H1 (cell line): ENCODE measurements at regions not wholly inside any gene's neighbourhood (a gene's known extent, or its start where the extent isn't known, plus 50 kb on each side); places are given as distances from the start of the nearest gene placed in this dataset.

Experiments
- CTCF ChIA-PET: fragments of 300-600 bp; sonication (Branson Sonifier 250); formaldehyde crosslinking; loops from one replicate; lab custom pipeline; 2021; ENCODE audit not compliant: partially characterized antibody; lab: Charles Lee
- POLR2A ChIA-PET: fragments of 300-600 bp; sonication (Branson Sonifier 250); formaldehyde crosslinking; loops from one replicate; lab custom pipeline; 2021; ENCODE audit warnings: inconsistent platforms; ENCODE audit not compliant: partially characterized antibody; lab: Charles Lee
- DNase-seq, 2 experiments: peaks; one replicate each; pipeline versions ENCODE4 v3.0.0 to v3.0.0-alpha.2; 2010 to 2022; ENCODE audit warnings: low spot score in 2 of 2, low read depth in 1 of 2, mixed read lengths in 1 of 2
- FAIRE-seq: peaks from 2 replicates; lab custom pipeline; 2011; peaks lifted over from hg19 to GRCh38; lab: Jason Lieb, UNC
- H2AFZ ChIP-seq: 2 replicates; pipeline ENCODE4 v1.8.1; 2012; ENCODE audit warnings: low read length, inconsistent platforms
- H2AK5ac ChIP-seq: 2 replicates; pipeline ENCODE4 v1.6.1; 2013; ENCODE audit warnings: low read depth, low read length
- H2BK120ac ChIP-seq: replicated peaks from 2 replicates; pipeline ENCODE3; 2013; ENCODE audit warnings: low read depth, low read length, inconsistent platforms
- H2BK12ac ChIP-seq: 2 replicates; pipeline ENCODE4 v1.6.1; 2013; ENCODE audit warnings: low read depth, low read length
- H2BK15ac ChIP-seq: 2 replicates; pipeline ENCODE4 v1.6.1; 2013; ENCODE audit warnings: low read length
- H2BK20ac ChIP-seq: 2 replicates; pipeline ENCODE4 v1.6.1; 2013; ENCODE audit warnings: low read length
- H2BK5ac ChIP-seq: 2 replicates; pipeline ENCODE4 v1.6.1; 2013; ENCODE audit warnings: low read depth, low read length
- H3K14ac ChIP-seq: 2 replicates; pipeline ENCODE4 v1.6.1; 2013; ENCODE audit warnings: inconsistent platforms; ENCODE audit not compliant: insufficient read length
- H3K18ac ChIP-seq: 2 replicates; pipeline ENCODE4 v1.6.1; 2013; ENCODE audit warnings: low read length; ENCODE audit errors: extremely low read depth
- H3K23ac ChIP-seq: 2 replicates; pipeline ENCODE4 v1.6.1; 2013; ENCODE audit warnings: inconsistent platforms; ENCODE audit not compliant: insufficient read length
- H3K23me2 ChIP-seq: 2 replicates; pipeline ENCODE4 v1.6.1; 2013; ENCODE audit warnings: low read depth, low read length
- H3K27ac ChIP-seq: 2 replicates; pipeline ENCODE4 v1.6.1; 2011; ENCODE audit warnings: low read depth, low read length, inconsistent platforms
- H3K27me3 ChIP-seq, 4 experiments: replicated peaks in 1 of 4; 1 replicate in 1 of 4; 2 replicates in 3 of 4; pipeline versions ENCODE4 v1.6.1 to v1.8.1; 2011 to 2013; ENCODE audit warnings: low read length in 3 of 4, mild to moderate bottlenecking in 3 of 4, inconsistent platforms in 2 of 4, mixed read lengths in 2 of 4, moderate library complexity in 1 of 4; ENCODE audit not compliant: control insufficient read depth in 3 of 4, insufficient read depth in 3 of 4; ENCODE audit errors: extremely low read depth in 1 of 4
- H3K36me3 ChIP-seq, 4 experiments: 2 replicates each; pipeline versions ENCODE4 v1.6.1 to v1.8.1; 2011 to 2013; ENCODE audit warnings: mild to moderate bottlenecking in 4 of 4, low read length in 3 of 4, moderate library complexity in 2 of 4, control low read depth in 1 of 4, inconsistent platforms in 1 of 4; ENCODE audit not compliant: insufficient read depth in 4 of 4, control insufficient read depth in 2 of 4
- H3K4ac ChIP-seq: replicated peaks from 2 replicates; pipeline ENCODE3; 2013; ENCODE audit warnings: low read length, low read depth, mixed read lengths, inconsistent platforms; ENCODE audit not compliant: insufficient read length
- H3K4me1 ChIP-seq, 4 experiments: replicated peaks in 1 of 4; 1 replicate in 1 of 4; 2 replicates in 3 of 4; pipeline versions ENCODE4 v1.6.1 to v1.8.1; 2011 to 2013; ENCODE audit warnings: low read length in 3 of 4, inconsistent platforms in 2 of 4, mixed read lengths in 1 of 4; ENCODE audit not compliant: insufficient read depth in 4 of 4, control insufficient read depth in 3 of 4
- H3K4me2 ChIP-seq, 2 experiments: 2 replicates each; pipeline versions ENCODE4 v1.6.1 to v1.8.1; 2011 to 2013; ENCODE audit warnings: low read depth in 2 of 2, low read length in 2 of 2, control low read depth in 1 of 2, inconsistent platforms in 1 of 2, mild to moderate bottlenecking in 1 of 2; ENCODE audit not compliant: insufficient read depth in 1 of 2
- H3K4me3 ChIP-seq, 4 experiments: fragments of 200-600, 300-600 bp in 1 of 4; sonication (generic), shearing (Covaris generic), sonication (Bioruptor Twin) in 1 of 4; 2 replicates each; pipeline versions ENCODE4 v1.5.1 to v1.8.1; 2011 to 2016; ENCODE audit warnings: low read length in 4 of 4, low read depth in 3 of 4, control low read depth in 2 of 4, inconsistent platforms in 2 of 4, mild to moderate bottlenecking in 2 of 4, mixed read lengths in 1 of 4, moderate library complexity in 1 of 4; ENCODE audit not compliant: insufficient read depth in 2 of 4; ENCODE audit errors: extremely low read depth in 1 of 4
- H3K56ac ChIP-seq: replicated peaks from 2 replicates; pipeline ENCODE3; 2013; ENCODE audit warnings: low read depth, mild to moderate bottlenecking, mixed read lengths, low read length, inconsistent platforms; ENCODE audit not compliant: insufficient read length
- H3K79me1 ChIP-seq: 2 replicates; pipeline ENCODE4 v1.6.1; 2013; ENCODE audit warnings: low read depth, low read length, control low read depth
- H3K79me2 ChIP-seq, 2 experiments: 2 replicates each; pipeline versions ENCODE4 v1.6.1 to v1.8.1; 2012 to 2013; ENCODE audit warnings: low read length in 2 of 2, mild to moderate bottlenecking in 2 of 2, inconsistent platforms in 1 of 2; ENCODE audit not compliant: insufficient read depth in 2 of 2, control insufficient read depth in 1 of 2
- H3K9ac ChIP-seq, 4 experiments: replicated peaks in 1 of 4; 1 replicate in 1 of 4; 2 replicates in 3 of 4; pipeline versions ENCODE4 v1.6.1 to v1.8.1; 2011 to 2013; ENCODE audit warnings: low read depth in 3 of 4, low read length in 3 of 4, control low read depth in 2 of 4, mild to moderate bottlenecking in 2 of 4, moderate library complexity in 2 of 4, inconsistent platforms in 1 of 4; ENCODE audit errors: extremely low read depth in 1 of 4
- H3K9me3 ChIP-seq, 2 experiments: 2 replicates each; pipeline versions ENCODE4 v1.6.1 to v1.8.1; 2012 to 2013; ENCODE audit warnings: mild to moderate bottlenecking in 2 of 2, moderate library complexity in 2 of 2, control low read depth in 1 of 2, inconsistent platforms in 1 of 2, low read depth in 1 of 2, low read length in 1 of 2, mixed read lengths in 1 of 2; ENCODE audit not compliant: insufficient read depth in 2 of 2
- H4K20me1 ChIP-seq, 2 experiments: replicated peaks in 1 of 2; 2 replicates each; pipeline versions ENCODE3 to v1.8.1; 2011 to 2013; ENCODE audit warnings: inconsistent platforms in 2 of 2, low read length in 2 of 2, mild to moderate bottlenecking in 1 of 2; ENCODE audit not compliant: insufficient read depth in 2 of 2, control insufficient read depth in 1 of 2
- H4K5ac ChIP-seq: 2 replicates; pipeline ENCODE4 v1.6.1; 2013; ENCODE audit warnings: low read length, low read depth, mixed read lengths, inconsistent platforms; ENCODE audit not compliant: insufficient read length
- H4K8ac ChIP-seq: 2 replicates; pipeline ENCODE4 v1.8.0; 2013; ENCODE audit warnings: mild to moderate bottlenecking, moderate library complexity, low read length, inconsistent platforms; ENCODE audit not compliant: insufficient read depth; ENCODE audit errors: extremely low read depth
- H4K91ac ChIP-seq: replicated peaks from 2 replicates; pipeline ENCODE3; 2013; ENCODE audit warnings: low read length, mixed read lengths, inconsistent platforms; ENCODE audit not compliant: insufficient read length
- ASH2L ChIP-seq: fragments of 200-600, 300-600 bp; sonication (generic); IDR thresholded peaks from one replicate; pipeline ENCODE4 v1.7.1; 2017; ENCODE audit warnings: low read length
- BACH1 ChIP-seq: IDR thresholded peaks from 2 replicates; pipeline ENCODE4 v1.6.1; 2012; ENCODE audit warnings: low read length, improper control_type of control experiment
- BCL11A ChIP-seq, 2 experiments: IDR thresholded peaks; one replicate each; pipeline ENCODE4 v1.6.1; 2011; ENCODE audit warnings: low read depth in 2 of 2, low read length in 2 of 2, mild to moderate bottlenecking in 2 of 2
- CEBPB ChIP-seq: IDR thresholded peaks from 2 replicates; pipeline ENCODE4 v1.6.1; 2012; ENCODE audit warnings: low read depth, low read length
- CHD1 ChIP-seq: IDR thresholded peaks from 2 replicates; pipeline ENCODE4 v1.6.1; 2012; ENCODE audit warnings: low read depth, low read length, improper control_type of control experiment
- EGR1 ChIP-seq: IDR thresholded peaks from 2 replicates; pipeline ENCODE4 v1.6.1; 2011; ENCODE audit warnings: low read depth, low read length, borderline replicate concordance
- GTF2F1 ChIP-seq: IDR thresholded peaks from 2 replicates; pipeline ENCODE4 v1.6.1; 2012; ENCODE audit warnings: low read depth, low read length, improper control_type of control experiment, borderline replicate concordance
- KDM1A ChIP-seq: fragments of 200-600, 300-600 bp; sonication (generic); IDR thresholded peaks from 2 replicates; pipeline ENCODE4 v1.7.1; 2016; ENCODE audit warnings: mild to moderate bottlenecking, low read length, borderline replicate concordance
- NRF1 ChIP-seq: IDR thresholded peaks from 2 replicates; pipeline ENCODE4 v1.6.1; 2011; ENCODE audit warnings: mild to moderate bottlenecking, low read depth, low read length, improper control_type of control experiment
- RAD21 ChIP-seq, 2 experiments: IDR thresholded peaks in 1 of 2; conservative IDR thresholded peaks in 1 of 2; 2 replicates each; pipeline ENCODE4 v1.6.1; 2011; ENCODE audit warnings: low read depth in 2 of 2, low read length in 2 of 2, improper control_type of control experiment in 1 of 2, inconsistent platforms in 1 of 2, mild to moderate bottlenecking in 1 of 2, moderate library complexity in 1 of 2
- RFX5 ChIP-seq: IDR thresholded peaks from 2 replicates; pipeline ENCODE4 v1.6.1; 2011; ENCODE audit warnings: low read depth, low read length, improper control_type of control experiment, borderline replicate concordance
- RNF2 ChIP-seq: fragments of 200-900, 300-1000 bp; sonication (generic); IDR thresholded peaks from 2 replicates; pipeline ENCODE4 v1.7.1; 2016; ENCODE audit warnings: borderline replicate concordance, low read depth, mild to moderate bottlenecking, antibody characterized with exemption, low read length; ENCODE audit not compliant: poor library complexity, severe bottlenecking; ENCODE audit errors: missing control alignments
- SRF ChIP-seq: IDR thresholded peaks from 2 replicates; pipeline ENCODE4 v1.6.1; 2011; ENCODE audit warnings: mild to moderate bottlenecking, low read depth, low read length, moderate library complexity
- TAF1 ChIP-seq: IDR thresholded peaks from 2 replicates; pipeline ENCODE4 v1.6.1; 2011; ENCODE audit warnings: mild to moderate bottlenecking, low read depth, low read length
- WGBS, 2 experiments: shearing (Covaris generic) in 1 of 2; methylation state at CpG; one replicate each; pipeline versions ENCODE4 v1.1.6 to v1.1.7; 2013 to 2015; ENCODE audit warnings: low lambda C conversion rate in 2 of 2, mixed read lengths in 2 of 2, inconsistent platforms in 1 of 2, low coverage in 1 of 2, missing lambda C conversion rate in 1 of 2; ENCODE audit not compliant: insufficient replicate concordance in 2 of 2, insufficient coverage in 1 of 2, insufficient read length in 1 of 2; ENCODE audit errors: extremely low coverage in 1 of 2, missing lambda C conversion rate in 1 of 2; 5-methylcytosine and 5-hydroxymethylcytosine counted together
- TF ChIP-seq, protein P1 (sequence below): IDR thresholded peaks from 2 replicates; pipeline ENCODE4 v1.6.1; 2012; ENCODE audit warnings: inconsistent platforms

GRCh38 chr2:19231625-19232024, 126.8 kb downstream of the OSR1 start:
- no peak for DNase-seq
- Histone ChIP-seq H2BK120ac (no peak overlapping the region), H2AK5ac (no peak overlapping the region), H3K79me1 (no peaks in the 10 kb centered on the region), H4K5ac (no peak overlapping the region), H3K4me3 (no peak overlapping the region), H3K4ac (no peak overlapping the region), H3K23ac (no peak overlapping the region), H3K36me3 (no peaks in the 10 kb centered on the region), H4K20me1 (no peaks in the 10 kb centered on the region), H4K91ac (no peak overlapping the region), H3K27me3 (no peaks in the 10 kb centered on the region), H2BK12ac (0 out of 2 replicates have a peak overlapping the region, but pooled peaks have one; percentile 5), H2BK20ac (no peak overlapping the region), H3K4me1 (peaks cover 2 to 16% (median 14%) of the 10 kb centered on the region in 4 experiments), H3K18ac (no peak overlapping the region), H3K27ac (no peak overlapping the region), H4K8ac (no peak overlapping the region), H3K23me2 (no peaks in the 10 kb centered on the region; the same call in 1 of the 2 replicates), H2BK5ac (no peak overlapping the region), H2AFZ (no peak overlapping the region), H3K56ac (no peak overlapping the region), H3K14ac (no peak overlapping the region), H3K9me3 (no peaks in the 10 kb centered on the region), H2BK15ac (no peak overlapping the region), H3K4me2 (no peak overlapping the region), H3K9ac (no peak overlapping the region), H3K79me2 (no peaks in the 10 kb centered on the region)
- WGBS, 2 experiments, result 90% methylated on average over 2 of the region's 2 CpGs; no CpG with 5 or more reads in 1 of the 2 experiments
- ChIA-PET CTCF (no interaction called here), POLR2A (no interaction called here)
- no peak for FAIRE-seq
- no peak for TF ChIP-seq RFX5
- no peak for TF ChIP-seq GTF2F1
- TF ChIP-seq SRF, result no peak
- TF ChIP-seq BCL11A (IDR thresholded peaks at IDR 0.05; ENCODE audit: low read depth in 2 of 2, low read length in 2 of 2), result no peak
- TF ChIP-seq TAF1, result no peak
- TF ChIP-seq RNF2, result no peak
- no peak for TF ChIP-seq RAD21 (IDR thresholded peaks at IDR 0.05 in 1 of 2, conservative IDR thresholded peaks at IDR 0.05 in 1 of 2; ENCODE audit: low read depth in 2 of 2, low read length in 2 of 2)
- TF ChIP-seq BACH1, result no peak
- TF ChIP-seq ASH2L, result no peak
- TF ChIP-seq NRF1, result no peak
- TF ChIP-seq EGR1, result no peak
- TF ChIP-seq, protein P1, sequence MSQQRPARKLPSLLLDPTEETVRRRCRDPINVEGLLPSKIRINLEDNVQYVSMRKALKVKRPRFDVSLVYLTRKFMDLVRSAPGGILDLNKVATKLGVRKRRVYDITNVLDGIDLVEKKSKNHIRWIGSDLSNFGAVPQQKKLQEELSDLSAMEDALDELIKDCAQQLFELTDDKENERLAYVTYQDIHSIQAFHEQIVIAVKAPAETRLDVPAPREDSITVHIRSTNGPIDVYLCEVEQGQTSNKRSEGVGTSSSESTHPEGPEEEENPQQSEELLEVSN, result no peak
- no peak for TF ChIP-seq CHD1
- no peak for TF ChIP-seq KDM1A
- no peak for TF ChIP-seq CEBPB
